Ovary (tissue), 7 donors: ENCODE measurements at regions not wholly inside any gene's neighbourhood (a gene's known extent, or its start where the extent isn't known, plus 50 kb on each side); places are given as distances from the start of the nearest gene placed in this dataset.

Experiments
- DNase-seq, 5 donors: peaks; one replicate each; pipeline ENCODE4 v3.0.0-alpha.2; 2019 to 2020
- H3K27ac ChIP-seq, 2 donors: fragments of 200-600 bp; one replicate each; pipeline versions ENCODE4 v1.5.1 to v1.8.0; 2019 to 2022
- H3K27me3 ChIP-seq: fragments of 200-600 bp; one replicate; pipeline ENCODE4 v1.8.0; 2022
- H3K36me3 ChIP-seq: fragments of 200-600 bp; sonication (generic); one replicate; pipeline ENCODE4 v1.5.1; 2019
- H3K4me1 ChIP-seq: one replicate; pipeline ENCODE4 v1.8.1; 2013; ENCODE audit warnings: mild to moderate bottlenecking, moderate library complexity; ENCODE audit not compliant: insufficient read depth
- H3K4me3 ChIP-seq: fragments of 200-600 bp; sonication (generic); one replicate; pipeline ENCODE4 v1.5.1; 2017
- H3K9me3 ChIP-seq, 2 donors: fragments of 200-600 bp in 1 of 2; sonication (generic) in 1 of 2; one replicate each; pipeline versions ENCODE4 v1.5.1 to v1.8.1; 2013 to 2019; ENCODE audit warnings: mild to moderate bottlenecking in 1 of 2, moderate library complexity in 1 of 2
- EP300 ChIP-seq: sonication (generic); formaldehyde crosslinking; IDR thresholded peaks from one replicate; pipeline ENCODE4 v1.6.1; 2017; ENCODE audit warnings: antibody characterized with exemption
- POLR2A ChIP-seq: fragments of 450-650 bp; IDR thresholded peaks from one replicate; pipeline ENCODE4 v1.6.1; 2017; ENCODE audit warnings: antibody characterized with exemption, mild to moderate bottlenecking, moderate library complexity
- WGBS, 3 donors: extraction: QIAGEN DNeasy Blood & Tissue Kit in 1 of 3; methylation state at CpG; one replicate each; pipeline versions ENCODE4 v1.1.5 to v1.1.7; 2013 to 2017; 5-methylcytosine and 5-hydroxymethylcytosine counted together
- intact Hi-C, 4 donors: fragments of 100-400 bp; cut with DNase I; formaldehyde crosslinking; loops; one replicate each; pipeline versions ENCODE4 v1.11.0 to v1.15.1; 2022 to 2023
- TF ChIP-seq, protein P1 (sequence below), 3 donors: fragments of 450-650 bp in 2 of 3; fragments of 200-600 bp in 1 of 3; IDR thresholded peaks; one replicate each; pipeline versions ENCODE4 v1.5.1 to v1.8.0; 2016 to 2022; ENCODE audit warnings: antibody characterized with exemption in 3 of 3, mild to moderate bottlenecking in 1 of 3
- donor health status: DM: no; HTN: no; CAD: no; lungs with moderate emphysema.
- donor health status: DM: no; HTN: no; CAD: no.
- donor health status: Bipolar disorder and iron deficiency.
- donor health status: DM: no; HTN: no; CAD: no.
- donor health status: DM: yes; HTN: yes; CAD: no.

DNA sequence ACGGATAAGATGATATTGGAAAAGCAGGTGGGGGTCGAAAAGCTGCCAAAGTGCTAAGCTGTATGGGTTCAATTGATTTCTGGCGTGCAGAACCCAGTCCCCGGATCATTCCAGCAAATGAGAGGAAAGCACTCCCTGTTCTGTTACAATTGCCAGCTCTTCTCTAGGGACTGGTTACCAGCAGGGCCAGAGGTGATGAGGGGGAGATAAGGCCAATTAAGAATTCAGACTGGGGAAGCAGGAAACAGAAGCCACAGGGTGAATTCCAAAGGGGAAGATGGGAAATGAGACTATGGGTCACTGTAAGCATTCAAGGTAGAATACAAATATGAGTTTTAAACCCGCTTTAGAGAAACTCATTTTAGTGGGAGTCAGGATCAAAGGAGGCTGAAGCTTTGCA is 349.4 kb upstream of the MAP3K7 start:
- no peak overlapping the region for H3K4me3 ChIP-seq
- no peak overlapping the region for H3K27ac ChIP-seq
- DNase-seq = no peak
- no peaks in the 10 kb centered on the region for H3K36me3 ChIP-seq
- no peaks in the 10 kb centered on the region for H3K27me3 ChIP-seq
- H3K4me1 ChIP-seq = no peaks in the 10 kb centered on the region
- intact Hi-C loops = no loop called here
- 82 to 86% (median 83%) methylated on average over 5 of the region's 5 CpGs for WGBS, 3 donors
- no peaks in the 10 kb centered on the region for H3K9me3 ChIP-seq
- TF ChIP-seq POLR2A (no peak), EP300 (no peak)
- TF ChIP-seq, protein P1, sequence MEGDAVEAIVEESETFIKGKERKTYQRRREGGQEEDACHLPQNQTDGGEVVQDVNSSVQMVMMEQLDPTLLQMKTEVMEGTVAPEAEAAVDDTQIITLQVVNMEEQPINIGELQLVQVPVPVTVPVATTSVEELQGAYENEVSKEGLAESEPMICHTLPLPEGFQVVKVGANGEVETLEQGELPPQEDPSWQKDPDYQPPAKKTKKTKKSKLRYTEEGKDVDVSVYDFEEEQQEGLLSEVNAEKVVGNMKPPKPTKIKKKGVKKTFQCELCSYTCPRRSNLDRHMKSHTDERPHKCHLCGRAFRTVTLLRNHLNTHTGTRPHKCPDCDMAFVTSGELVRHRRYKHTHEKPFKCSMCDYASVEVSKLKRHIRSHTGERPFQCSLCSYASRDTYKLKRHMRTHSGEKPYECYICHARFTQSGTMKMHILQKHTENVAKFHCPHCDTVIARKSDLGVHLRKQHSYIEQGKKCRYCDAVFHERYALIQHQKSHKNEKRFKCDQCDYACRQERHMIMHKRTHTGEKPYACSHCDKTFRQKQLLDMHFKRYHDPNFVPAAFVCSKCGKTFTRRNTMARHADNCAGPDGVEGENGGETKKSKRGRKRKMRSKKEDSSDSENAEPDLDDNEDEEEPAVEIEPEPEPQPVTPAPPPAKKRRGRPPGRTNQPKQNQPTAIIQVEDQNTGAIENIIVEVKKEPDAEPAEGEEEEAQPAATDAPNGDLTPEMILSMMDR (IDR thresholded peaks at IDR 0.05) = no peak

DNA sequence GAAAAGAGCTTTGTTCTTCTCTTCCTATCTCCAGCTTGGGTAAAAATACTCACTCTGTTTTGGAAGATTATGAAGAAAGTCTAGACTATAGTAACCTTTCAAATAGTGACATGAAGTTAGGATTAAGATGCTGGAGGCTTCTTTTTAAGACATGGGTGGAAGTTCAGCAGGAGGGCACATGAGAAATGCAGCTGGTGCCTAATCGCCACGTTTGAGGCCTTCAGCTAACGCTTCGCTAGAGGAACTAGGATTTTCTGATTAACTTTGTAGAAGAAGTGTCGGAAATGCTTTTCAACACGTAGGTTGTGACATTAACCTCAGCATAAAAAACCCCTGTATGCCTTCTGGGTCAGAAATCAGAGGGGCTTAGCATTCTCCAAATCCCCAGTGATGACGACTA is 348.1 kb upstream of the MAP3K7 start:
- TF ChIP-seq EP300 (no peak), POLR2A (no peak)
- TF ChIP-seq, protein P1 (IDR thresholded peaks at IDR 0.05) = no peak
- intact Hi-C loops = no loop called here
- Histone ChIP-seq H3K27ac (no peak overlapping the region), H3K9me3 (no peaks in the 10 kb centered on the region), H3K4me1 (no peaks in the 10 kb centered on the region), H3K36me3 (no peaks in the 10 kb centered on the region), H3K4me3 (no peak overlapping the region), H3K27me3 (no peaks in the 10 kb centered on the region)
- WGBS, 3 donors = 89 to 92% (median 92%) methylated on average over 7 of the region's 7 CpGs
- no peak for DNase-seq

GRCh38 chr6:90934081-90934480 is 347.2 kb upstream of the MAP3K7 start:
- TF ChIP-seq POLR2A = no peak
- TF ChIP-seq EP300 = no peak
- TF ChIP-seq, protein P1 (IDR thresholded peaks at IDR 0.05) = no peak
- H3K36me3 ChIP-seq = no peaks in the 10 kb centered on the region
- no peaks in the 10 kb centered on the region for H3K9me3 ChIP-seq
- no peaks in the 10 kb centered on the region for H3K4me1 ChIP-seq
- H3K27me3 ChIP-seq = no peaks in the 10 kb centered on the region
- no peak overlapping the region for H3K4me3 ChIP-seq
- 87 to 90% (median 90%) methylated on average over 5 of the region's 5 CpGs for WGBS, 3 donors
- no peak for DNase-seq
- no peak overlapping the region for H3K27ac ChIP-seq
- intact Hi-C loops = no loop called here

DNA sequence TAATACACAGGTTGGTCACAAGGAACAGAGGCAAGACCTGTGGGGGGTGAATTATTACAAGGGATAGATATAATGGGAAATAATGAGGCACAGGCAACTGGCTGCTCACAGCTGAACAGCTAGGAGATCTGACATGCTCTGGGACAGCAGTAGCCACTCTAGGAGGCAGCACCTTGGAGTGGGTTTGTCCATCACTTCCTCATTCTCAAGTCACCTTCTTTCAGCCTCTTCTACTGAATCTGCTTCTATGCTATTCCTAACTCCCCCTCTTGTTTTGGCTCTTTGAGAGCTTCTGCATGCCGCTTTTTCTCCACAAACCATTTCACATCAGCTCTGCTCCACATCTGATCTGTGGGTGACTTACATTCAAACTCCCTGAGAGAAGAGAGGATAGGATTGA is 345.5 kb upstream of the MAP3K7 start:
- TF ChIP-seq, protein P1 (IDR thresholded peaks at IDR 0.05) = no peak
- TF ChIP-seq EP300 = no peak
- no peak for TF ChIP-seq POLR2A
- no peaks in the 10 kb centered on the region for H3K36me3 ChIP-seq
- intact Hi-C loops = no loop called here
- DNase-seq = no peak
- H3K9me3 ChIP-seq = no peaks in the 10 kb centered on the region
- H3K4me1 ChIP-seq = no peaks in the 10 kb centered on the region
- H3K4me3 ChIP-seq = no peak overlapping the region
- WGBS, 3 donors = 85 to 91% (median 88%) methylated on average over 1 of the region's 1 CpG
- no peak overlapping the region for H3K27ac ChIP-seq
- H3K27me3 ChIP-seq = no peaks in the 10 kb centered on the region

- no peaks in the 10 kb centered on the region for H3K27me3 ChIP-seq
- intact Hi-C loops = no loop called here
- H3K27ac ChIP-seq = no peak overlapping the region
- TF ChIP-seq EP300 (no peak), POLR2A (no peak)
- TF ChIP-seq, protein P1 (IDR thresholded peaks at IDR 0.05) = no peak
- no peak overlapping the region for H3K4me3 ChIP-seq
- no peaks in the 10 kb centered on the region for H3K36me3 ChIP-seq
- H3K9me3 ChIP-seq = no peaks in the 10 kb centered on the region
- 81 to 86% (median 82%) methylated on average over 2 of the region's 2 CpGs for WGBS, 3 donors
- DNase-seq = no peak
- no peaks in the 10 kb centered on the region for H3K4me1 ChIP-seq
Measured at GRCh38 chr6:90928051-90928450, 341.2 kb upstream of the MAP3K7 start.
